ENCODE measurements at regions not wholly inside any gene's neighbourhood (a gene's known extent, or its start where the extent isn't known, plus 50 kb on each side); places are given as distances from the start of the nearest gene placed in this dataset.

- 0 out of 2 replicates have a peak, but pooled peaks have one; percentile 34 for TF ChIP-seq ZNF280D (CRISPR knock-in tag; IDR thresholded peaks at IDR 0.05)
- TF ChIP-seq ZNF331 (CRISPR knock-in tag; IDR thresholded peaks at IDR 0.05), result no peak
- no peak for TF ChIP-seq TCF12 (IDR thresholded peaks at IDR 0.05)
- TF ChIP-seq TCF12 (CRISPR knock-in tag; IDR thresholded peaks at IDR 0.05), result no peak
- TF ChIP-seq ZNF44 (CRISPR knock-in tag; IDR thresholded peaks at IDR 0.05), result 0 out of 2 replicates have a peak, but pooled peaks have one; percentile 41
- no peak for TF ChIP-seq ZNF572 (CRISPR knock-in tag; IDR thresholded peaks at IDR 0.05)
- no peak for TF ChIP-seq PRPF4 (IDR thresholded peaks at IDR 0.05; ENCODE audit: low read depth, low read length, poor library complexity, severe bottlenecking)
- TF ChIP-seq GRHL1 (CRISPR knock-in tag; conservative IDR thresholded peaks at IDR 0.05), result no peak
- no peak for TF ChIP-seq ZNF670 (CRISPR knock-in tag; IDR thresholded peaks at IDR 0.05; ENCODE audit: borderline replicate concordance)
- TF ChIP-seq MYC (CRISPR knock-in tag; IDR thresholded peaks at IDR 0.05; ENCODE audit: borderline replicate concordance), result 0 out of 2 replicates have a peak, but pooled peaks have one; percentile 16
- no peak for TF ChIP-seq ZUFSP (CRISPR knock-in tag; IDR thresholded peaks at IDR 0.05; ENCODE audit: borderline replicate concordance)
- TF ChIP-seq NFATC3 (CRISPR knock-in tag; IDR thresholded peaks at IDR 0.05), result no peak
- TF ChIP-seq YEATS2 (CRISPR knock-in tag; IDR thresholded peaks at IDR 0.05; ENCODE audit: borderline replicate concordance), result no peak
- no peak for TF ChIP-seq FOXK1 (CRISPR knock-in tag; IDR thresholded peaks at IDR 0.05; ENCODE audit: borderline replicate concordance, low read depth)
- no peak for TF ChIP-seq ZNF652 (CRISPR knock-in tag; IDR thresholded peaks at IDR 0.05; ENCODE audit: borderline replicate concordance, low read depth)
- TF ChIP-seq ZNF546 (CRISPR knock-in tag; conservative IDR thresholded peaks at IDR 0.05), result no peak
- 0 out of 2 replicates have a peak, but pooled peaks have one; percentile 9 for TF ChIP-seq ZNF768 (CRISPR knock-in tag; IDR thresholded peaks at IDR 0.05)
- no peak for TF ChIP-seq REST (IDR thresholded peaks at IDR 0.05; ENCODE audit: borderline replicate concordance in 1 of 2, low read depth in 1 of 2, low read length in 2 of 2)
Observed at GRCh38 chr16:85170590-85171003, 58.3 kb upstream of the CIBAR2 start (continued).
